Cardiac fibroblast (primary cell): ENCODE measurements at regions not wholly inside any gene's neighbourhood (a gene's known extent, or its start where the extent isn't known, plus 50 kb on each side); places are given as distances from the start of the nearest gene placed in this dataset.
"Not testable (repeated sequence)": the region's sequence is repeated elsewhere in the genome, so short reads cannot be mapped to it uniquely, and the experiment has no call there.

Source experiments
- DNase-seq, 2 donors: peaks; one replicate each; pipeline versions ENCODE4 v3.0.0 to v3.0.0-alpha.2; 2010; ENCODE audit warnings: low read depth in 2 of 2
- H3K4me3 ChIP-seq, 2 donors: replicated peaks in 1 of 2; 1 replicate in 1 of 2; 2 replicates in 1 of 2; pipeline ENCODE4 v1.5.1; 2011; ENCODE audit warnings: low read depth in 2 of 2, low read length in 2 of 2, mild to moderate bottlenecking in 2 of 2, moderate library complexity in 1 of 2
- CTCF ChIP-seq: IDR thresholded peaks from one replicate; pipeline ENCODE4 v1.5.1; 2011; ENCODE audit warnings: low read depth, mild to moderate bottlenecking, low read length, inconsistent platforms

DNA sequence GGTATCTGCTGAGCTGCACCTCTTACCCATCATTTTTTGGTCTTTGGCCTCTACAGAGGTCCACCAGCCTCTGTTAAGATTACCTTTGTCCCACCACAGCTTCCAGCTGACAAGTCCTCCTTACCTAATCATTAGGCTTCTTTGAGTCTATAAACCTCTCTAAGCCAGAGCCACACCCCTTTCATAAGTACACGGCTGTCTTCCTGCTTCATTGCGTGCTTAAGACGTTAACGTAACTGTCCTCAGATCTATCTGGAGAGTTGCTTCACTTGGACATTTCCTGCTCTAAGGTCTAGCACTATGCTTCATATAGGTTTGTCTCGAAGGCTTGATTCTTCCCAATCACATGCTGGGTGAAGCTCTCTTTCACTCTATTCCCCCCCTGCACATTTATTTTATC, 71.0 kb upstream of the CACHD1 start:
- TF ChIP-seq CTCF = no peak
- no peak for DNase-seq
- no peak overlapping the region for H3K4me3 ChIP-seq

GRCh38 chr1:64401285-64401684, 68.6 kb upstream of the CACHD1 start:
- no peak for DNase-seq
- no peak for TF ChIP-seq CTCF
- no peak overlapping the region for H3K4me3 ChIP-seq

DNA sequence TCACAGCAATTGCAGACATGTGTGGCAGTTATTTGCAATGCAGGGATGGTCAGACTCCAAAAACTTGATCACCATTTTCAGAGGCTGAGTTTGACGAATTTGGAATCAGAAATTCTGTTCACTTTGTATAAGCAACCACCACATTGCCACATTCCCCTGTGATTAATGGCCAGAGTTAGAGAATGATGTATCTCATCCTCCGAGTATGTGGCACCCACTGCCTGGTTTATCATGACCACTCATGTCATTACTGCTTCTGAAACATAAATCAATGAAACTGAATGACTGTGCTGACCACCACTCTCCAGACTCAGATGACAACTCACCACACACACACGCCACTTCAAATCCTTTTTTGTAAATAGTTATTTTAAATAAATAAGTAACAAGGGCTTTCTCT, 66.6 kb upstream of the CACHD1 start:
- H3K4me3 ChIP-seq = no peak overlapping the region
- TF ChIP-seq CTCF = no peak
- no peak for DNase-seq

GRCh38 chr1:64404202-64404601, 65.7 kb upstream of the CACHD1 start:
- no peak overlapping the region for H3K4me3 ChIP-seq
- TF ChIP-seq CTCF = no peak
- no peak for DNase-seq

DNA sequence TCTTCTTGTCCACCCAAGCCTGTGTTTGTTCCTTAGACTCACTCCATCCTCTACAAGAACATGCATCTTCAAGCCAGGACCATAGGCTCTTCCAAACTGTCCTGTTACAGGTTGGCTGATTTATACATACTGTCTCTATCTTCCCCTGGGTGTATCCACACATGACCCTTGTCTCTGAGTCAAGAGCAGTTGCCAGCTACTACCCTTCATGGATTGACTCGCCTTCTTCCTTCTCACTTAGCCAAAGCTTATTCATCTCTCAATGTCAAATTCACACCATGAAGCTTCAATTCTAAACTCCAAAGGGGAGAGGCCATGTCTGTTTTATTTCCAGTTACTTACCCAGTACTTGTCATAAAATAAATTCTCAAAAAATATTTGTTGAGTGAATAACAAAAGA, 64.1 kb upstream of the CACHD1 start:
- no peak for TF ChIP-seq CTCF
- H3K4me3 ChIP-seq = no peak overlapping the region
- no peak for DNase-seq

GRCh38 chr1:64410217-64410616, 59.7 kb upstream of the CACHD1 start:
- no peak for TF ChIP-seq CTCF
- H3K4me3 ChIP-seq = no peak overlapping the region
- no peak for DNase-seq

DNA sequence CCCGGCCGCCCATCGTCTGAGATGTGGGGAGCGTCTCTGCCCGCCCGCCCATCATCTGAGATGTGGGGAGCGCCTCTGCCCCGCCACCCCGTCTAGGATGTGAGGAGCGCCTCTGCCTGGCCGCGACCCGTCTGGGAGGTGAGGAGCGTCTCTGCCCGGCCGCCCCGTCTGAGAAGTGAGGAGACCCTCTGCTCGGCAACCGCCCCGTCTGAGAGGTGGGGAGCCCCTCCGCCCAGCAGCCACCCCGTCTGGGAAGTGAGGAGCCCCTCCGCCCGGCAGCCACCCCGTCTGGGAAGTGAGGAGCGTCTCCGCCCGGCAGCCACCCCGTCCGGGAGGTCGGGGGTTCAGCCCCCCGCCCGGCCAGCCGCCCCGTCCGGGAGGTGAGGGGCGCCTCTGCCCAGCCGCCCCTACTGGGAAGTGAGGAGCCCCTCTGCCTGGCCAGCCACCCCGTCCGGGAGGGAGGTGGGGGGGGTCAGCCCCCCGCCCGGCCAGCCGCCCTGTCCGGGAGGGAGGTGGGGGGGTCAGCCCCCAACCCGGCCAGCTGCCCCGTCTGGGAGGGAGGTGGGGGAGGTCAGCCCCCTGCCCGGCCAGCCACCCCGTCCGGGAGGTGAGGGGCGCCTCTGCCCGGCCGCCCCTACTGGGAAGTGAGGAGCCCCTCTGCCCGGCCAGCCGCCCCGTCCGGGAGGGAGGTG, 54.9 kb upstream of the CACHD1 start:
- not testable (repeated sequence) for H3K4me3 ChIP-seq, DNase-seq
